ENCODE measurements at regions not wholly inside any gene's neighbourhood (a gene's known extent, or its start where the extent isn't known, plus 50 kb on each side); places are given as distances from the start of the nearest gene placed in this dataset.

DNA sequence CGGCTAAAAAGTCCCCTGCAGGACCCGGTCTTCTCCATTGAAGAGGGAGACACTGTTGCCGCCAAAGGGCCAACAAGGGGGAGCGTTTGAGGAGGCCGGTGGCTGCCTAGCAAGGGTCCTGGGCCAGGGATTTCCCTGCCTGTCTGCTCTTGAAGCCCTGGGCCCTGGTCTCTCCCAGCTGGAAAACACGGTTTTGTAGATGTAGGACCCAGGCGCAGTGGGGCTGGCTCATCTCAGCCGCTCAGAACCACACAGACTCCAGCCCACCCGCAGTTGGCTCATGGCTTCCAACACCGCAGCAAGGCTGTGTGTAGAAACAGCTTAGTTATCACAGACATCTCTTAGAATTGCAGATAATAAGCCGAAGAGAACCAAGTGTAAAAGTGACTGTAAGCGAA lies 57.1 kb upstream of the TWIST2 start:
- DNase-seq: no peak
- intact Hi-C loops (cut with DNase I; ENCODE audit: low total_unique reads): no loop called here
- peaks cover 0 to 16% of the 10 kb centered on the region in 2 donors for H3K27me3 ChIP-seq
- no peaks in the 10 kb centered on the region for H3K36me3 ChIP-seq
- H3K4me1 ChIP-seq: peaks cover 0 to 12% (median 2%) of the 10 kb centered on the region in 4 donors
- TF ChIP-seq, protein P1, sequence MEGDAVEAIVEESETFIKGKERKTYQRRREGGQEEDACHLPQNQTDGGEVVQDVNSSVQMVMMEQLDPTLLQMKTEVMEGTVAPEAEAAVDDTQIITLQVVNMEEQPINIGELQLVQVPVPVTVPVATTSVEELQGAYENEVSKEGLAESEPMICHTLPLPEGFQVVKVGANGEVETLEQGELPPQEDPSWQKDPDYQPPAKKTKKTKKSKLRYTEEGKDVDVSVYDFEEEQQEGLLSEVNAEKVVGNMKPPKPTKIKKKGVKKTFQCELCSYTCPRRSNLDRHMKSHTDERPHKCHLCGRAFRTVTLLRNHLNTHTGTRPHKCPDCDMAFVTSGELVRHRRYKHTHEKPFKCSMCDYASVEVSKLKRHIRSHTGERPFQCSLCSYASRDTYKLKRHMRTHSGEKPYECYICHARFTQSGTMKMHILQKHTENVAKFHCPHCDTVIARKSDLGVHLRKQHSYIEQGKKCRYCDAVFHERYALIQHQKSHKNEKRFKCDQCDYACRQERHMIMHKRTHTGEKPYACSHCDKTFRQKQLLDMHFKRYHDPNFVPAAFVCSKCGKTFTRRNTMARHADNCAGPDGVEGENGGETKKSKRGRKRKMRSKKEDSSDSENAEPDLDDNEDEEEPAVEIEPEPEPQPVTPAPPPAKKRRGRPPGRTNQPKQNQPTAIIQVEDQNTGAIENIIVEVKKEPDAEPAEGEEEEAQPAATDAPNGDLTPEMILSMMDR (IDR thresholded peaks at IDR 0.05): no peak
- no peaks in the 10 kb centered on the region for H3K9me3 ChIP-seq
- peak overlapping the region in 1 of 2 donors; percentile 8 for H3K4me3 ChIP-seq
- no peak overlapping the region for H3K27ac ChIP-seq

DNA sequence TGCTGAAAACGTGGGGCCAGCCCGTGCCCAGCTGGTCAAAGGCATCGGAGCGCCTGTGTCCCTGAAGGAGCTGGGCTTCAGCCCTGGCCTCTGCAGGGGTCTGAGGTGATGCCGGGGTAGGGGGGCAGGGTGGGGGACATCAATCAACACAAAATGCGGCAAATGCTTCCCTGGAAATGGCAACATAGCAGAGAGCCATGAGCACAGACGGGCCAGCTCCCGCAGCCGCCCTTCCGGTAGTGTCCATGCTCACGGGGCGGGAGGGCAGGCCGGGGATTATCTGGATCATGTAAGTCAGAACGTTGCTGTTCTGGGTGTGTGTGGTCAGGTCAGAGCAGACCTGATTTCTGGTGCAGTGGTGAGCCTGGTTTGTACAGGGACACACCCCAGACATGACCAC lies 56.5 kb upstream of the TWIST2 start:
- Histone ChIP-seq H3K4me3 (peak overlapping the region in 1 of 2 donors; percentile 8), H3K27ac (no peak overlapping the region), H3K27me3 (peaks cover 0 to 19% of the 10 kb centered on the region in 2 donors), H3K36me3 (no peaks in the 10 kb centered on the region), H3K4me1 (peaks cover 0 to 12% (median 2%) of the 10 kb centered on the region in 4 donors), H3K9me3 (no peaks in the 10 kb centered on the region)
- TF ChIP-seq, protein P1 (IDR thresholded peaks at IDR 0.05): no peak
- intact Hi-C loops (cut with DNase I; ENCODE audit: low total_unique reads): no loop called here
- no peak for DNase-seq

DNA sequence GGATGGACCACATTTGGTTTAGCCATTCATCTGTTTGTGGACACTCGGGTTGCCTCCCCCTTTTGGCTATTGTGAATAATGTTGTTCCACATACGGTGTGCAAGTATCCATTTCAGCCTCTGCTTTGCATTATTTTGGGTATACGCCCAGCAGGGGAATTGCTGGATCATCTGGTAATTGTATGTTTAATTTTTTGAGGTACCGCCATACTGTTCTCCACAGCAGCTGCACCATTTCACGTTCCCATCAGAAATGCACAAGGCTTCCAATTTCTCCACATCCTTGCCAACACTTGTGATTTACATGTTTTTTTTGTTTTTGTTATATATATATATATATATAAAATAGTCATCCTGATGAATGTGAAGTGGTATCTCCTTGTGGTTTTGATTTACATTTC lies 54.6 kb upstream of the TWIST2 start:
- Histone ChIP-seq H3K4me3 (no peak overlapping the region), H3K4me1 (peaks cover 0 to 12% (median 2%) of the 10 kb centered on the region in 4 donors), H3K27me3 (peaks cover 0 to 35% of the 10 kb centered on the region in 2 donors), H3K36me3 (no peaks in the 10 kb centered on the region), H3K27ac (no peak overlapping the region), H3K9me3 (no peaks in the 10 kb centered on the region)
- intact Hi-C loops (cut with DNase I; ENCODE audit: low total_unique reads): no loop called here
- TF ChIP-seq, protein P1 (IDR thresholded peaks at IDR 0.05): no peak
- no peak for DNase-seq

DNA sequence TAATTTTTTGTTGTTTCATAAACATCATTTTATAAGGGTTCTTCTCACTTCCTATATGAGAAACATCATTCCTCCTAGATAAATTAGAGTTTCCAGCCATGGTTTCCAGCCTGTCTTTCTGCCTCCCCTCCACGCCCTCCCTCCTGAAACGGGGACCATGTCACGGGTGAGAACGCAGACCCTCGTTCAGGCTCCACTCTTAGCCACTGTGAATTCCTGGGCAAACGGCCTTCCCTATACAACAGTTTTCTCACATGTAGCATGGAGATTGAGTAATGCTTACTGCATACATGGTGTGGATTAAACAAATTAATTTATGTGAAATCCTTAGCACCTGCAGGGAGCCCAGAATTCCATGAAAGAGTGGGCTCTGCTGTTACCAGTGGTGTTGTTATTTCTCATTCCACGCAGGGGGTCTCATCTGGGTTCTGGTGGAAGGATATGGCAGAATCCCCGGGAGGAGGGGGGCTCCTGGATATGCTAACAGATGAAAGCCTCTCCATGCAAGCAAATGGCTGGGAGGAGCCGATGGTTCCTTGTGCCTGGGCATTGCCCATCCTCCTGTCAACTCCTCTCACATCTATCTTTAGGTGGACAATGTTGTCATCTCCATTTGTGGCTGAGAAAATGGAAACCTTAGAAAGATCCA lies 54.0 kb upstream of the TWIST2 start:
- Histone ChIP-seq H3K27me3 (peaks cover 0 to 35% of the 10 kb centered on the region in 2 donors), H3K36me3 (no peaks in the 10 kb centered on the region), H3K27ac (no peak overlapping the region), H3K9me3 (no peaks in the 10 kb centered on the region), H3K4me1 (peaks cover 0 to 12% (median 2%) of the 10 kb centered on the region in 4 donors), H3K4me3 (no peak overlapping the region)
- no peak for DNase-seq
- TF ChIP-seq, protein P1 (IDR thresholded peaks at IDR 0.05): no peak
- intact Hi-C loops (cut with DNase I; ENCODE audit: low total_unique reads): no loop called here

DNA sequence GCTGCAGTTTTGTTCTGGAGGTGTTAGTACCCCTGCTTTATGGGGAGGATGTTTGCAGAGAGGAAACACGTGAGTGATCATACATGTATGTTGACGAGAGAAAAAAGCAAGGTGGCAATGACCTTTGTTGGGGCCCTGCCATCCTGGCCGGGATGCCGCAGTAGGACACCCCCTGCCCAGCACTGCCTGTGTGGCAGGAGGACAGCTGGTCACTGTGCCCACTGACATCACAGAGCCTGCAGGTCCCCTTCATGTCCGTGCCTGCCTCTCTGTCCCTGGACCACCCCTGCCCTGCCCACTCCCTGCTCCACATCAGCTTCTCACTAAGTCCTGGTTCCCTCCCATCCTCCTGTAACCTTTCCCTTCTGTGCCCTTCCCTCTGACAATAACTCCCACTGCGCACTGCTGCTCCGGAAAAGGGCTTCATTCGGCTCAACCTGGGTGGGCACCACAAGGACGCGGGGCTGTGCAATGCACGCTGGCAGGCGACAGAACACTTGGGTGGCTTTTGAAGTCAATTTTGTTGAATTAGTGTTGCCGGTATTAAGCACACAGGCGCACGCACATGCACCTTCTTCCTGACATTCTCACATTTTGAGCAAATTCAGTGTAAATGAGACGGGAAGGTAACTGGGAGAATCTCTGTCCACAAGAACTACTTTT lies 51.5 kb upstream of the TWIST2 start:
- intact Hi-C loops (cut with DNase I; ENCODE audit: low total_unique reads): no loop called here
- H3K9me3 ChIP-seq: no peaks in the 10 kb centered on the region
- H3K27ac ChIP-seq: no peak overlapping the region
- DNase-seq: no peak
- no peaks in the 10 kb centered on the region for H3K36me3 ChIP-seq
- peaks cover 0 to 50% of the 10 kb centered on the region in 2 donors for H3K27me3 ChIP-seq
- TF ChIP-seq, protein P1 (IDR thresholded peaks at IDR 0.05): no peak
- H3K4me1 ChIP-seq: peaks cover 0 to 5% (median under 1%) of the 10 kb centered on the region in 4 donors
- H3K4me3 ChIP-seq: no peak overlapping the region
